HG02870 (cell line): ENCODE measurements at regions not wholly inside any gene's neighbourhood (a gene's known extent, or its start where the extent isn't known, plus 50 kb on each side); places are given as distances from the start of the nearest gene placed in this dataset.
"Not testable (repeated sequence)": the region's sequence is repeated elsewhere in the genome, so short reads cannot be mapped to it uniquely, and the experiment has no call there.

Experiments
- ATAC-seq: cut with Tn5 transposase; IDR thresholded peaks from one replicate; pipeline ENCODE4 v1.9.1; 2021; ENCODE audit warnings: mild to moderate bottlenecking, moderate library complexity; ENCODE audit not compliant: unreplicated experiment

GRCh38 chr4:112708772-112709171 is 71.8 kb downstream of the LARP7 start:
- ATAC-seq, result no peak

GRCh38 chr4:112714922-112715901 is 78.3 kb downstream of the LARP7 start:
- ATAC-seq, result no peak

DNA sequence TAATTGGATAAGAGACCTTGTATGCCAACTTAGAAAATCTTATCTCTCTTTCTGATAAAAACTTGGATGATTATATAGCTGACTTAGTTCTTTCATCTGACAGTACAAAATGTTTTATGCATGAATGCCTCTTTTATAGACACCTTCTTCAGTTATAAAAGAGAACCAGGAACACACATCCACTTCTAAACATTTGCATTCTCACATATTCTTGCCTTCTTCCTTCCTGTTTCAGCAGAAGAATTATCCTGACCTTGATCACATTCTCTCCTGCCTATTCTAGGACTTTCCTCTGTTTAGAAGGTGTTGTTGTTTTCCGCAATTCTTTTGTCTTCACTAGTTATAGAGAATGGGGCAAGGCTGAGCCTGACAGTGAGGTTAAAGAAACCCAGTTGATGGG is 80.9 kb downstream of the LARP7 start:
- ATAC-seq, result no peak

GRCh38 chr4:112721627-112722026 is 84.7 kb downstream of the LARP7 start:
- no peak for ATAC-seq

- no peak for ATAC-seq
These were observed 89.1 kb downstream of the LARP7 start for GRCh38 chr4:112726041-112726440.

DNA sequence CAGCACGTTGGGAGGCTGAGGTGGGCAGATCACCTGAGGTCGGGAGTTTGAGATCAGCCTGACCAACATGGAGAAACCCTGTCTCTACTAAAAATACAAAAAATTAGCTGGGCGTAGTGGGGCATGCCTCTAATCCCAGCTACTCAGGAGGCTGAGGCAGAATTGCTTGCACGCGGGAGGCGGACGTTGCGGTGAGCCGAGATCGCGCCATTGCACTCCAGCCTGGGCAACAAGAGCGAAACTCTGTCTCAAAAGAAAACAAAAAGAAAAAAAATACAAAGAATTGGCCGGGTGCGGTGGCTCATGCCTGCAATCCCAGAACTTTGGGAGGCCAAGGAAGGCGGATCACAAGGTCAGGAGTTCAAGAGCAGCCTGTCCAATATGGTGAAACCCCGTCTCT is 90.8 kb downstream of the LARP7 start:
- not testable (repeated sequence) for ATAC-seq

GRCh38 chr4:112731715-112732114 is 94.8 kb downstream of the LARP7 start:
- ATAC-seq, result no peak

DNA sequence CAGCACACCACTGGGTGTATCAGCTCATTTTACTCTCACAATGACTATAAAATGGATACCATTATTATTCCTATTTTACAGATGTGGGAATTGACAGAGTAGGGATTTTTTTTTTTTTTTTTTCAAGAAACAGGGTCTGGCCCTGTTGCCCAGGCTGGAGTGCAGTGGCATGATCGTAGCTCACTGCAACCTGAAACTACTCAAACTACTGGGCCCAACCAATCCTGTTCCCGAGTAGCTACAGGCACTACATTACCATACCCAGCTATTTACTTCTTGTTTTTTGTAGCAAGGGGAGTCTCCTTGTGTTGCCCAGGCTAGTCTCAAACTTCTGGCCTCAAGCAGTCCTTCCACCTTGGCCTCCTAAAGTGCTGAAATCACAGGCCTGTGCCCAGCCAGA is 95.2 kb downstream of the LARP7 start:
- no peak for ATAC-seq

- peak; percentile 78 for ATAC-seq
These were observed 98.6 kb downstream of the LARP7 start for GRCh38 chr4:112735474-112735951.

DNA sequence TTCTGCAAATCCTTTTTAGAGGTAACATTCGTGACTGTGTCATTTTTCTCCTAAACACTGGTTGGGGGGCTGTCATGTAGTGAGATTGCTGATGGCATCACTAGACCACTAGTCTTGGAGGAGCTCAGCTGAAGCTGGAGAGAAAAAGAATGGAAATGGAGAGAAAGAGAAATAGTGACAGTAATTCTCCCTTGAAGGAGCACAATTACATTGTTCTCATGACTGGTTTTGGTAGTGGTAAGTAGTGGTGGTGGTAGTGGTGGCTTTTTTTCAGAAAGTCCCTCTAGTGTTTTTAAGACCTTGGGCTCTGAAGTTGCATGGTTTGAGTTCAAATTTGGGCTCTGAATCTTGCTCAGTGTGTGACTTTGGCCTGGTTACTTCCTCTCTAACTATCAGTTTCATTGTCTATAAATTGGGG is 99.8 kb downstream of the LARP7 start:
- peak; percentile 38 for ATAC-seq

DNA sequence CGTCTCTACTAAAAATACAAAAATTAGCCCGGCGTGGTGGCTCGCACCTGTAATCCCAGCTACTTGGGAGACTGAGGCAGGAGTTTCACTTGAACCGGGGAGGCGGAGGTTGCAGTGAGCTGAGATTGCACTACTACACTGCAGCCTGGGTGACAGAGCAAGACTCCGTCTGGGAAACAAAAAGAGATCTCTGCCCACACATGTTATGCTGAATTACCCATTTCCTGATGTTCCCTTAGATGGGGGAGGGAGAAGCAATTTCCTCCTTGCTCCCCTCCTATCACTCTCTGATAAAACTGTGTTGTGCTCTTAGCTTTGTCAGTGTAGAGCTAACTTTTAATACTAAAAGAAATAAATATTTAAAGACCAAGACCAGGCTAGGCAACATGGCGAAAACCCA is 102.5 kb downstream of the LARP7 start:
- no peak for ATAC-seq

GRCh38 chr4:112747036-112747435 is 110.1 kb downstream of the LARP7 start:
- no peak for ATAC-seq

DNA sequence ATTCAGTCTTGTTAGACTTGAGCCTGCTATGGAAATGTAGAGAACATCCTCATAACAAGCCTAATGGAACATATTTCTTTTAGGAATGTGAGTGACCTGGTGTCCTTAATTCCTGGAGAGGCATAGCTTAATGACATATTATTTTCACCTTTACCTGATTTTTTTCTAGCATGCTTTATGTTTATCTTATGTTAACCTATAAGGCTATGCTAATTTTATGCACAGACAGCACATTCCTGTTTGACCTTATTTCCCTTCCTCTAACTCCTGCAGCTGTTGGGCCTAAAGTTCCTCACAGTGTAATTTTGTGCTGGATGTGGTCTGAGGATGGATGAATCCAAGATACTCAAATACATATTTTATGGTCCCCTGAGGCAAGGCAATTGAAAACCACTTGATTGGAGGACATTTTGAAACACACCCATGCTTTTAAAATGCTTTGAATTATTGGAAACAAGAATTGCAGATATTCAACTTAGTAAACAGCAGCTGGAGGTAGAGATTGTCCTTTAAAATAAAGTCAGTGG is 111.5 kb downstream of the LARP7 start:
- no peak for ATAC-seq

- ATAC-seq, result not testable (repeated sequence)
These were observed 113.8 kb downstream of the LARP7 start for GRCh38 chr4:112750749-112751148.

- no peak for ATAC-seq
These were observed 114.5 kb downstream of the LARP7 start for GRCh38 chr4:112751447-112751846.

- ATAC-seq, result no peak
These were observed 115.1 kb downstream of the LARP7 start for GRCh38 chr4:112752061-112752460.

DNA sequence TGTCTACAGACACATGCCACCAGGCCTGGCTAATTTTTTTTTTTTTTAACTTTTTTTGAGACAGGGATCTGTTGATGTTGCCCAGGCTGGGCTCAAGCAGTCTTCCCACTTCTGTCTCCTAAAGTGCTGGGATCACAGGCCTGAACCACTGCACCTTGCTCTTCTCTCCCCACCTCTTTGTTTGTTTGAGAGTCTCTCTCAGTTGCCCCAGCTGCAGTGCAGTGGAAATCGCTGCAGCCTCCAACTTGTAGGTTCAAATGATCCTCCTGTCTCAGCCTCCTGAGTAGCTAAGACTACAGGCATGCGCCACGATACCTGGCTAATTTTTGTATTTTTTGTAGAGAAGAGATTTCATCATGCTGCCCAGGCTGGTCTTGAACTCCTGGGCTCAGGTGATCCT is 115.6 kb downstream of the LARP7 start:
- ATAC-seq, result no peak

GRCh38 chr4:112753333-112753732 is 116.4 kb downstream of the LARP7 start:
- no peak for ATAC-seq

DNA sequence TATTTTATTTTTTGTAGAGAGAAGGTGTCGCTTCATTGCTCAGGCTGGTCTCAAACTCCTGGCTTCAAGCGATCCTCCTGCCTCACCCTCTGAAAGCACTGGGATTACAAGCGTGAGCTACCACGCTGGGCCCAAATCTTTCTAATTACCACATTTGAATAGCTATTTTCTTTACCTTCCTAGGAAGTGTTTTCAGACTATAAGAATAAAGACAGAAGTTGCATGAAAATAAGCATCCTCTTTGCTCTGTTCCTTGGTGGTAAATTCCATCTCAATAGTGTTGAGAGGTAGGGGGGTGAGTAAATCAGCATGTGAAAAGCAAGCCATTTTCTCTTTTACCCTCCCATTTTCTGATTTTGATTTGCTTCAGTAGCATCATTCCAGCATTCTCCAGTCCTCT is 122.4 kb downstream of the LARP7 start:
- ATAC-seq, result no peak

DNA sequence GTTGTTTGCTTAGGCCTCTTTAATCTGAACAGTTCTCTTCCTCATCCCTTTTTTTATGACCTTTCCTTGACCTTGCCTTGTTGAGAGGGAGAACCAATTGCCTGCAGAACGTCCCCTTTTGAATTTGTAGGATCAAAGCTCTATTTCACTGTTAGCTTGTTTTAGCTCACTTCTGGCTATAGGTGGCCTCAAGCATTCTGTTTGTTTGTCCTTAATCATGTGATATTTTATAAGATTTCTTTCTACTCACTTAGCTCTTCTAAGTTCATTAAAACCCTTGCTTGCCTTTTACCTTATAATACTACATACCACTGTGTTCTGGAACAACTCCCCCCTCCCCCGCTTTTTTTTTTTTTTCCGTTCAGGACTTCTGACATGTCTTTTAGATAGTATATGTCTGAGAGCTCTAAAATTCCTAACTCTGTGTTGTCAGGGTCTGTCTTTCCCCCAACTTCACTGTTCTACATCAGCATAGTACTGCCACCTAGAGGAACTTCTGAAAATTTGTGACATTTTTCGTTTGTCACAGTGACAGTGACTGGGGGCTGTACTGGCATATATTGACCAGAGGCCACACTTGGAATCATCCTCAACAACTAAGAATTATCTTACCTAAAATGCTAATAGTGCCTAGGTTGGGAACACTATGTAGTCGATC is 128.5 kb downstream of the LARP7 start:
- peak; percentile 62 for ATAC-seq

DNA sequence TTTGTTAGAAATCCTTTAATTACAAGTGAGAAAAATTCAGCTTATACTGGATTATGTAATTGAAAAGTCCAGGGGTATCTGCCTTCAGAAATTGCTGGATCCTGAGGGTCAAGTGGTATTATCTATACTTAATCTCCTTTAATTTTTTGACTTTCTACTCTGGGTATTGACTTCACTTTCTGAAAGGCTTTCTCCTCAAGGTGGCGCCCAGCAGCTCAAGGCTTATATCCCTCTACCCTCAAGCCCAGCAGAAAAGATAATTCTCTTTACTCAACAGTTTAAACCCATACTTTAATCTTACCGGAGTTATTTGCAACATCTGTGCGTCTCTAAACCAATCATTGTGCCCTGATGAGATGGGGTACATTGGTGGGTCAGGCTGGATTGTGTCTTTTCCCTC is 129.5 kb downstream of the LARP7 start:
- no peak for ATAC-seq

DNA sequence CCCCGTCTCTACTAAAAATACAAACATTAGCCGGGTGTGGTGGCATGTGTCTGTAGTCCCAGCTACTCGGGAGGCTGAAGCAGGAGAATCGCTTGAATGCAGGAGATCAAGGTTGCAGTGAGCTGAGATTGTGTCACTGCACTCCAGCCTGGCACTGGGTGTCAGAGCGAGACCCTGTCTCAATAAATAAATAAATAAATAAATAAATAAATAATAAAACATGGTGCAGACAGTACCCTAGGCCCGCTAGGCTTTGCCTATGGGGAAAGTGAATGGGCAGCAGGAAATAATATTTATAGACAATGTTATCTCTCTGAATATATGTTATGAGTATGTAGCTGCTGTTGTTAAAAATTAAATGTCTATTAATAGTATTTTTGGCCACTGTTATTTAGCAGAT is 130.4 kb downstream of the LARP7 start:
- ATAC-seq, result no peak
